Activated naive CD4-positive, alpha-beta T cell treated with anti-CD3 and anti-CD28 coated beads, Interleukin-2, amount 10 ng/mL, durations not matched to agents 7 days and 5 days (primary cell): ENCODE measurements at regions not wholly inside any gene's neighbourhood (a gene's known extent, or its start where the extent isn't known, plus 50 kb on each side); places are given as distances from the start of the nearest gene placed in this dataset.

Experiments
- CTCF ChIA-PET: fragments of 350-600 bp; sonication (Branson Sonifier 250); formaldehyde crosslinking; loops from one replicate; lab custom pipeline; 2021; ENCODE audit warnings: antibody characterized with exemption; lab: Charles Lee
- DNase-seq: peaks from one replicate; pipeline ENCODE4 v3.0.0-alpha.2; 2020
- H3K27ac Mint-ChIP-seq: one replicate; pipeline ENCODE4 v1.8.0; 2021; ENCODE audit warnings: mild to moderate bottlenecking, moderate library complexity, mixed read lengths
- H3K27me3 Mint-ChIP-seq: one replicate; pipeline ENCODE4 v1.8.0; 2021; ENCODE audit warnings: mild to moderate bottlenecking, mixed read lengths
- H3K36me3 Mint-ChIP-seq: one replicate; pipeline ENCODE4 v1.8.0; 2021; ENCODE audit warnings: mixed read lengths
- H3K4me1 Mint-ChIP-seq: one replicate; pipeline ENCODE4 v1.8.0; 2021; ENCODE audit warnings: mixed read lengths
- H3K4me3 Mint-ChIP-seq: one replicate; pipeline ENCODE4 v1.8.0; 2021; ENCODE audit warnings: mild to moderate bottlenecking, moderate library complexity, mixed read lengths
- H3K9me3 Mint-ChIP-seq: one replicate; pipeline ENCODE4 v1.8.0; 2021; ENCODE audit warnings: mixed read lengths

- CTCF ChIA-PET: no interaction called here
- H3K4me3 Mint-ChIP-seq: no peak overlapping the region
- H3K9me3 Mint-ChIP-seq: no peaks in the 10 kb centered on the region
- DNase-seq: no peak
- no peaks in the 10 kb centered on the region for H3K27me3 Mint-ChIP-seq
- H3K4me1 Mint-ChIP-seq: no peaks in the 10 kb centered on the region
- H3K27ac Mint-ChIP-seq: no peak overlapping the region
- H3K36me3 Mint-ChIP-seq: no peaks in the 10 kb centered on the region
These were observed 184.5 kb upstream of the E2F7 start for GRCh38 chr12:77249892-77250291.

- H3K27ac Mint-ChIP-seq: no peak overlapping the region
- H3K4me1 Mint-ChIP-seq: no peaks in the 10 kb centered on the region
- no peak overlapping the region for H3K4me3 Mint-ChIP-seq
- CTCF ChIA-PET: no interaction called here
- DNase-seq: no peak
- no peaks in the 10 kb centered on the region for H3K9me3 Mint-ChIP-seq
- H3K36me3 Mint-ChIP-seq: no peaks in the 10 kb centered on the region
- H3K27me3 Mint-ChIP-seq: no peaks in the 10 kb centered on the region
These were observed 182.7 kb upstream of the E2F7 start for GRCh38 chr12:77248036-77248435.

GRCh38 chr12:77247542-77247941 is 182.2 kb upstream of the E2F7 start:
- Mint-ChIP-seq H3K9me3 (no peaks in the 10 kb centered on the region), H3K27me3 (no peaks in the 10 kb centered on the region), H3K36me3 (no peaks in the 10 kb centered on the region), H3K4me1 (no peaks in the 10 kb centered on the region), H3K27ac (no peak overlapping the region), H3K4me3 (no peak overlapping the region)
- no peak for DNase-seq
- CTCF ChIA-PET: no interaction called here

- no peaks in the 10 kb centered on the region for H3K9me3 Mint-ChIP-seq
- H3K4me3 Mint-ChIP-seq: no peak overlapping the region
- H3K4me1 Mint-ChIP-seq: no peaks in the 10 kb centered on the region
- H3K36me3 Mint-ChIP-seq: no peaks in the 10 kb centered on the region
- H3K27me3 Mint-ChIP-seq: no peaks in the 10 kb centered on the region
- DNase-seq: no peak
- no peak overlapping the region for H3K27ac Mint-ChIP-seq
- CTCF ChIA-PET: no interaction called here
These were observed 178.0 kb upstream of the E2F7 start for GRCh38 chr12:77243345-77243744.

DNA sequence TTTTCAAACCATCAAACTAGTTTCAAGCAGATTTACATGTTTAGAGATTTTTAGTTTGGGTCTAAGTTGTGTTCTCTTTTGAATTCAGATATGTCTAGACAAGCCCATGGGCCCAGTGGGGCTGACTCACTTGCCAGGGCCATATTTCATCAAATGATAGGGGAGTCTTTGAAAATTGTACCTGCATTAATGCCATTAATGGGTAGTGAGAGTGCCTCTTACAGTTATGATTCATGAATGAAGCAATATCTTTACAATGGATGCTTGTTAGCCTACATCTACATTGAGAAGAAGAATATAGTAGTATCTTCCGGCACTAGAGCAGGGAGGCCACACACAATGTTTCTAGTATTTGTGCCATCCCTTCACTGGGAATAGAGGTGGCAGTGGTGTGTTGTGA is 174.2 kb upstream of the E2F7 start:
- Mint-ChIP-seq H3K27ac (no peak overlapping the region), H3K4me1 (no peaks in the 10 kb centered on the region)

GRCh38 chr12:77238335-77238734 is 173.0 kb upstream of the E2F7 start:
- Mint-ChIP-seq H3K4me1 (no peaks in the 10 kb centered on the region), H3K36me3 (no peaks in the 10 kb centered on the region), H3K9me3 (no peaks in the 10 kb centered on the region), H3K27ac (no peak overlapping the region), H3K4me3 (no peak overlapping the region), H3K27me3 (no peaks in the 10 kb centered on the region)
- CTCF ChIA-PET: no interaction called here
- no peak for DNase-seq

More for the DNA sequence above, 174.2 kb upstream of the E2F7 start:
- CTCF ChIA-PET: no interaction called here
- Mint-ChIP-seq H3K9me3 (no peaks in the 10 kb centered on the region), H3K36me3 (no peaks in the 10 kb centered on the region), H3K4me3 (no peak overlapping the region), H3K27me3 (no peaks in the 10 kb centered on the region)
- no peak for DNase-seq

DNA sequence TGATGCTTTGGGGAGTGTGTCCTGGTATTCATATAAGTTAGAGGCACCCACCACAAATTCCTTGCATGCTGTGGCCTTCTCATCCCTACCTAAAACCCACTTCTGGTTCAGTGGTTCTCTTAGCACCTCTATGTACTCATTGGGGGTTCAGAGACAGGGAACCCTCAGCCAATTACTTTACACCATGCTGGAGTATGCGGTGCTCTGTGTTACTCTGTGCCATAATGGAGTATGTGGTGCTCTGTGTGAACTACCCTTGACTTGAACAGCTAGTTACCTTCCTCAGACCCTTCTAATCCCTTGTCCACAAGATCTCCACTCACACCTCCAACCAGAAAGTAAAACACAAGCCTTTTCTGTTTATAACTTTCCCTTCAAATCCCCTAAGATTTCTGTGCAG is 172.5 kb upstream of the E2F7 start:
- Mint-ChIP-seq H3K27me3 (no peaks in the 10 kb centered on the region), H3K4me3 (no peak overlapping the region), H3K36me3 (no peaks in the 10 kb centered on the region), H3K4me1 (no peaks in the 10 kb centered on the region), H3K9me3 (no peaks in the 10 kb centered on the region), H3K27ac (no peak overlapping the region)
- no peak for DNase-seq
- CTCF ChIA-PET: interaction anchor here (0.6 kb wide), 1 partner anchor 51 kb away, joined by 4 read pairs; no protein-coding TSS in a partner anchor

GRCh38 chr12:77236066-77236465 is 170.7 kb upstream of the E2F7 start:
- Mint-ChIP-seq H3K36me3 (no peaks in the 10 kb centered on the region), H3K27ac (no peak overlapping the region), H3K27me3 (no peaks in the 10 kb centered on the region), H3K4me3 (no peak overlapping the region), H3K4me1 (no peaks in the 10 kb centered on the region), H3K9me3 (no peaks in the 10 kb centered on the region)
- CTCF ChIA-PET: no interaction called here
- DNase-seq: no peak

DNA sequence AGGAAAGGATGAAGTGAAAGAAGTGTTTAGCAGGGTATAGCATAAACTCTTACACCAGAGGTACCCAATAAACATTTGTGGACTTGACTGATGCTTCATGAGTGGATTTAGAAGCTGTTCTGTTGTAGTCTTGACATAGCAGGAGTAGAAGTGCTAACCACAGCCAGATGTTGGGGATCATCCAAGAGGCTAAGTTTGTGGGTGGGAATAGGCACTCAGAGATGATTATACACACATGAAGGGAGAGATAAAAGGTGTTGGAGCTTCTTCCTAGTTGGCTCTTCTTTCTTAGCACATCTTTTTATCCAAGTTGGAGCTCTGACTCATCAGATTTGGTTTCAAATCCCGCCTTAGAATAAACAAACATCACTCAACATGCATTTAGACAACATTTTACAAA is 166.7 kb upstream of the E2F7 start:
- CTCF ChIA-PET: no interaction called here
- no peaks in the 10 kb centered on the region for H3K4me1 Mint-ChIP-seq
- no peak for DNase-seq
- H3K4me3 Mint-ChIP-seq: no peak overlapping the region
- no peaks in the 10 kb centered on the region for H3K9me3 Mint-ChIP-seq
- H3K27me3 Mint-ChIP-seq: no peaks in the 10 kb centered on the region
- no peak overlapping the region for H3K27ac Mint-ChIP-seq
- H3K36me3 Mint-ChIP-seq: no peaks in the 10 kb centered on the region

GRCh38 chr12:77231501-77231918 is 166.1 kb upstream of the E2F7 start:
- H3K27ac Mint-ChIP-seq: no peak overlapping the region
- DNase-seq: no peak
- H3K36me3 Mint-ChIP-seq: no peaks in the 10 kb centered on the region
- H3K4me1 Mint-ChIP-seq: no peaks in the 10 kb centered on the region
- CTCF ChIA-PET: no interaction called here
- H3K27me3 Mint-ChIP-seq: no peaks in the 10 kb centered on the region
- no peaks in the 10 kb centered on the region for H3K9me3 Mint-ChIP-seq
- no peak overlapping the region for H3K4me3 Mint-ChIP-seq

- no peaks in the 10 kb centered on the region for H3K9me3 Mint-ChIP-seq
- H3K4me1 Mint-ChIP-seq: no peaks in the 10 kb centered on the region
- CTCF ChIA-PET: no interaction called here
- H3K27ac Mint-ChIP-seq: no peak overlapping the region
- no peak overlapping the region for H3K4me3 Mint-ChIP-seq
- H3K36me3 Mint-ChIP-seq: no peaks in the 10 kb centered on the region
- H3K27me3 Mint-ChIP-seq: no peaks in the 10 kb centered on the region
- DNase-seq: no peak
These were observed 164.5 kb upstream of the E2F7 start for GRCh38 chr12:77229640-77230442.

DNA sequence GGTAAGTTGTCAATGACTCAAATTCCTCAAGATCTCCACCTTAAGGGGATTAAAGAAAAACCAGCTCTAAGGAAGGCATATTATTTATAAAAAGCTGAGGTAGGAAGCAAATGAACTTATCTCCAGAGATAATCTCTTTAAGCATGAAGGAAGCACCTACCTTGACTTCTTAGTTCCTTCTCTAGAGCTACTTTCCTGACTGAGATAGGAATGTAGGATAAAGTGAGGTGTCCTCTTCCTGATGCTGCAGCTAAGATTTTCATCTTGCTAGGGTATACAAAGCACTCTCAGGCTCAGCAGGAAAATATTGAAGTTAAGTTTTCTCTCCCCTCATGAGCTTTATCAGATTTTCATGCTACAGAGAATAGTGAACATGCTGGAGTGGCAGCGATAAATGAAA is 163.0 kb upstream of the E2F7 start:
- Mint-ChIP-seq H3K27ac (no peak overlapping the region), H3K36me3 (no peaks in the 10 kb centered on the region), H3K4me1 (no peaks in the 10 kb centered on the region), H3K9me3 (no peaks in the 10 kb centered on the region), H3K27me3 (no peaks in the 10 kb centered on the region), H3K4me3 (no peak overlapping the region)
- CTCF ChIA-PET: no interaction called here
- DNase-seq: no peak

DNA sequence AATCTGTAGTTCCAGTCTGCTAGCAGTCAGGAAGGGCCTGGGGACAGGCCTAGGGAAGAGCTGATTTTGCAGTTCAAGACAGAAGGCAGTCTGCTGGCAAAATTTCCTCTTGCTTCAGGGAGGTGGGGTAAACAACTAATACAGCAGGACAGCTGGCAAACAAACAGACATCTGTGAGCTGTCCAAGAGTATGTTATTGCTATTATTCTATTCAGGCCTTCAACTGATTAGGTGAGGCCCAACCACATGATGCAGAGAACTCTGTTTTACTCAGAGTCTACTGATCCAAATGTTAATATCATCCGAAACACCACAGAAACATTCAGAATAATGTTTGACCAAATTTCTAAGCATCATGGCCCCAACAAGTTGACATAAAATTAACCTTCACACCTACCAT is 161.0 kb upstream of the E2F7 start:
- Mint-ChIP-seq H3K4me1 (no peaks in the 10 kb centered on the region), H3K4me3 (no peak overlapping the region), H3K9me3 (no peaks in the 10 kb centered on the region), H3K27ac (no peak overlapping the region), H3K36me3 (no peaks in the 10 kb centered on the region), H3K27me3 (no peaks in the 10 kb centered on the region)
- CTCF ChIA-PET: no interaction called here
- no peak for DNase-seq

GRCh38 chr12:77225373-77225772 is 160.0 kb upstream of the E2F7 start:
- H3K4me3 Mint-ChIP-seq: no peak overlapping the region
- CTCF ChIA-PET: no interaction called here
- H3K4me1 Mint-ChIP-seq: no peaks in the 10 kb centered on the region

DNA sequence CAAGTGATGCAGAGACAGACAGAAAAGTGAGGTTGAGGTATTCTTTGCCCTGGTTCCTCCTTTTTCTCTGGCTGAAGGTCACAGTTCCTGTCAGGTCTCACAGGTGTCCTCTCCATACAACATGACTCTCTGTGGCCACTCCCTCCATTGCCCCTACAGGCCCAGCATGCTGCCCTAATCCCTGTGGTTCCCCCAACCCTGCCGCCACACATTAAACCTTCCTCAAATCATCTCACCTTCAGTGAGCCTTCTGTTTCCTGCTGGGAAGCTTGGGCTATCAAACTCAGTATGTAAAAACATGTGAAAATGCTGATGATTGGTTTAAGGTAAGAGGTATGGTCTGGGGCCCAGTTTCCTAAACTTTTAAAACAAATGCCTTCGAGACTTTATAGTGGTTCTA is 159.0 kb upstream of the E2F7 start:
- no peak overlapping the region for H3K27ac Mint-ChIP-seq
- H3K36me3 Mint-ChIP-seq: no peaks in the 10 kb centered on the region
- H3K27me3 Mint-ChIP-seq: no peaks in the 10 kb centered on the region
- DNase-seq: no peak
- no peaks in the 10 kb centered on the region for H3K9me3 Mint-ChIP-seq
- CTCF ChIA-PET: no interaction called here
- no peaks in the 10 kb centered on the region for H3K4me1 Mint-ChIP-seq
- H3K4me3 Mint-ChIP-seq: no peak overlapping the region

More at GRCh38 chr12:77225373-77225772, 160.0 kb upstream of the E2F7 start:
- Mint-ChIP-seq H3K36me3 (no peaks in the 10 kb centered on the region), H3K9me3 (no peaks in the 10 kb centered on the region), H3K27ac (no peak overlapping the region), H3K27me3 (no peaks in the 10 kb centered on the region)
- no peak for DNase-seq
